ENCODE measurements at regions not wholly inside any gene's neighbourhood (a gene's known extent, or its start where the extent isn't known, plus 50 kb on each side); places are given as distances from the start of the nearest gene placed in this dataset.

DNA sequence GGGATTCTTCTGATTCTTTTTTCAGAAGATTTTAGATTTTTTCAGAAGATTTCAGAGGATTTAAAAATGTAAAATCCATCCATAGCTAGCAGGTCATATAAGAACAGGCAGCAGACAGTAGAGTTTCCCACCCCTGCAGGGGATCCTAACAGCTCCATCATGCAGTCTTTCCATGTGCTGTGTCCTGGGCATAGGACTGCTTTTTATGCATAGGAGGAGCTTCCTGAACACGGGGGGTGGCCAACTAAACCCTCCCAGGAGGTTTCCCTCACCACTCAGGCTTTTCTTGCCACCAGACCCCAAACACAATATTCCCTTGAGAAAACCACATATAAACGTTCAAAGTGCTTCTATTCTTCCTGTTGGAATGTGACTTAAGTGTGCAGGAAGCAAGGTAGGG is 90.1 kb upstream of the TNR start:
- TF ChIP-seq, protein P1, sequence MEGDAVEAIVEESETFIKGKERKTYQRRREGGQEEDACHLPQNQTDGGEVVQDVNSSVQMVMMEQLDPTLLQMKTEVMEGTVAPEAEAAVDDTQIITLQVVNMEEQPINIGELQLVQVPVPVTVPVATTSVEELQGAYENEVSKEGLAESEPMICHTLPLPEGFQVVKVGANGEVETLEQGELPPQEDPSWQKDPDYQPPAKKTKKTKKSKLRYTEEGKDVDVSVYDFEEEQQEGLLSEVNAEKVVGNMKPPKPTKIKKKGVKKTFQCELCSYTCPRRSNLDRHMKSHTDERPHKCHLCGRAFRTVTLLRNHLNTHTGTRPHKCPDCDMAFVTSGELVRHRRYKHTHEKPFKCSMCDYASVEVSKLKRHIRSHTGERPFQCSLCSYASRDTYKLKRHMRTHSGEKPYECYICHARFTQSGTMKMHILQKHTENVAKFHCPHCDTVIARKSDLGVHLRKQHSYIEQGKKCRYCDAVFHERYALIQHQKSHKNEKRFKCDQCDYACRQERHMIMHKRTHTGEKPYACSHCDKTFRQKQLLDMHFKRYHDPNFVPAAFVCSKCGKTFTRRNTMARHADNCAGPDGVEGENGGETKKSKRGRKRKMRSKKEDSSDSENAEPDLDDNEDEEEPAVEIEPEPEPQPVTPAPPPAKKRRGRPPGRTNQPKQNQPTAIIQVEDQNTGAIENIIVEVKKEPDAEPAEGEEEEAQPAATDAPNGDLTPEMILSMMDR (conservative IDR thresholded peaks at IDR 0.05; ENCODE audit: low read depth, low read length) = no peak
- DNase-seq (ENCODE audit: low read depth) = no peak
- H3K4me3 ChIP-seq (ENCODE audit: low read length) = no peak overlapping the region

DNA sequence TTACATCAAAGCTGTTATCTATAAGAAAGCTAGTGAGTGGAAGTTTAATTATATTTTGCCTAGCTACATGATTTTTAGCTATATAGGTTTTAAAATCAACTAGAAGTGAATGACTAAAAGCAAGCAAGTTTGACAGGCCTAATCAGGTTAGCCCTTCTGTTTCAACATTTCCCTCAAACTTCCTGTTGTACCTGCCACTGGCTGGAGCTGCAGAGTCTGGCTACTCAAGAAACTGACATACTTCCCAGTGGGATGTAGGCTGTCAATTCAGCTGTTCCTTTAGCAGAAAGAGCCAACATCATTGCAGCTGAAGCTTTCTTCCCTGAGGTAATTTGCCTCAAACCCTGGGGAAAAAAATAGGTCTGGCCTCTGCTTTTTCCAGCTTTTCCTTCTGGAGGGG is 87.1 kb upstream of the TNR start:
- no peak for DNase-seq (ENCODE audit: low read depth)
- TF ChIP-seq, protein P1 (conservative IDR thresholded peaks at IDR 0.05; ENCODE audit: low read depth, low read length) = no peak
- no peak overlapping the region for H3K4me3 ChIP-seq (ENCODE audit: low read length)

DNA sequence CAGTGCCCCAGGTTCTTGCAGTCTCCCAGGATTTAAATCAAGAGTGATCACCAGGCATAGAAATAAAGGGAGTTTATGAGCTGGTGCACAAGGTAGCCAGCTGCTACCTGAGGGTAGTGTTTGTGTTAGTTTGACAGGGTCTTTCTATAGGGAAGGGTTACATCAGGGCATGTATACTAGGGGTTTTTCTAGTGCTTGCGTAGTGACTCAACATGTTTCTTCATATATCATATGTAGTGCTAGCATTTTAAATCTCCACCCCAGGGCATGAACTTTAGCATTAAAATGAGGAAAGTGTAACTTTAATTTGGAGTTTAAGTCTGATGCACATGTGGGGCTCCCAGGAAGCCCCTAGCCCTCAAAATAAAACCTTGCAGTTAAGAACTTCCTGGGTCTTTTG is 86.5 kb upstream of the TNR start:
- no peak for DNase-seq (ENCODE audit: low read depth)
- H3K4me3 ChIP-seq (ENCODE audit: low read length) = no peak overlapping the region
- TF ChIP-seq, protein P1 (conservative IDR thresholded peaks at IDR 0.05; ENCODE audit: low read depth, low read length) = no peak

DNA sequence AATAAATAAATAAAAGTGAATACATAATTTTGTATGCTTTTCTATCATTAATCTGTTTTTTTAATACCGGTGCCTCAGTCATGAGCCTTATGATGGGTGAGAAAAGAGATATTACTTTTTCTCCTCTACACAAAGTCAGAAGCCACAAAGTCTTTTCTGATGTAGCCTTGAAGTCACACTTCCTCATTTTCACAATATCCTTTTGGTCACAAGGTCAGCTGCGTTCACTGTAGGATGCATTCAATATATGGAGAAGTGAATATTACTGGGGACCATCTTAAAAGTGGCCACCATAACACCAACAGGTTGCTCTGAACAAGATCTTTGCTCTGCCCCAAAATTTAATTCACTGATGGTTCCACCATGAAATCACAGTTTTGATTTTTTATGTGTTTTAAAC is 83.3 kb upstream of the TNR start:
- TF ChIP-seq, protein P1 (conservative IDR thresholded peaks at IDR 0.05; ENCODE audit: low read depth, low read length) = no peak
- no peak for DNase-seq (ENCODE audit: low read depth)
- no peak overlapping the region for H3K4me3 ChIP-seq (ENCODE audit: low read length)

DNA sequence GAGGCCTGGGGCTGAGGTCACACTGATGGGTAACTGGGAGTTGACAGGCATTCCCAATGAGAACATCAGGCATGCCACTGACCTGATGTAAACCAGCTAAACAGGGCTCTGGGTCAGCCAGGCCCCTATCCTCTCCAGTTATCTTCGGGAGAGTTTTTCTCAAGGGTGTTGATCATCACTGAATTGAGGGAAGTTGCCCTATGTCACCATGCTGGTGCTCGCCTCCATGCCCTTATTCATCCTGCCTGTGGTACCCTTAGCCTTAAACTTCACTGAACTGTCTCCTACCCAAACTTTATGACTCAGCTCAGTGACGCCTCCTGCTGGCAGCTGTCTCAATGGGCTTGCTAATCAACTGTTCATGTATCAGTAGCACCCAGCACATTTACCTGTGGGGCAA is 80.7 kb upstream of the TNR start:
- DNase-seq (ENCODE audit: low read depth) = no peak
- TF ChIP-seq, protein P1 (conservative IDR thresholded peaks at IDR 0.05; ENCODE audit: low read depth, low read length) = no peak
- H3K4me3 ChIP-seq (ENCODE audit: low read length) = no peak overlapping the region

DNA sequence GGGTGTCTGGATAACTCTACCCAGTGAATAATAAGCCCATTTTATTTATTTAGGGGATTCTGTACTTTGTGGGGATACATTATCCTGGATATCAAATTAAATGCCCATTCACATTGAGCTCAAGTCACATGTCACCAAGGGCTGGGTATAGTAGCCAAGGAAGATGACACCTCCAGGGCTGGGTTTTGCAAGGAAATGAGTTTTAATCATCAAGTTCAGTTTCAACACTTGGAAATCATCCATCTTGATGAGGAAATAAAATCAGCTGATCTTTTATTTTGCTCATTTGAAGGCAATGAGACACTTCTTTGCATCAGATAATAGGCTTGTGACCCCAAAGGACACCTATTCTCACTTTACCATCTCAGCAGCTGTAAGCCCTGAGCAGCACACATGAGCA is 80.0 kb upstream of the TNR start:
- TF ChIP-seq, protein P1 (conservative IDR thresholded peaks at IDR 0.05; ENCODE audit: low read depth, low read length) = no peak
- H3K4me3 ChIP-seq (ENCODE audit: low read length) = no peak overlapping the region
- DNase-seq (ENCODE audit: low read depth) = no peak

DNA sequence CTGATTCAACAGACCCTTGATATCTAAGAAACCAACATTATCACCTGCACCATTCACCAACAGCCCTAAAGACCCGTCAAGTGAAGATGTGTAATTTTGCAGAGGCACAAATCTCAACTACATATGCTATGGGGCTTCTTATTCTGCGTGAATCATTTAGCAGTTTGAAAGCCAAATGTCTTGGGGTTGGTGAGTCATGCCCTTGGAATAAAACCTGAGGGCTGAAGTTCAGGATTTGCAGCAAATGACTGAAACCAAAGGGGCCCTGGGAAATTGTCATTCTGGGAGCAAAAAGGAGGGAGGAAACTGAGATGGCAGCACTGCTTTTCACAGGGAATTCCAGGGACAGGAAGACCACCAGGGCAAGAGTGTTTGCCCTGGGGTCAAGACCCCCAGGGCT is 79.2 kb upstream of the TNR start:
- H3K4me3 ChIP-seq (ENCODE audit: low read length) = no peak overlapping the region
- TF ChIP-seq, protein P1 (conservative IDR thresholded peaks at IDR 0.05; ENCODE audit: low read depth, low read length) = no peak
- DNase-seq (ENCODE audit: low read depth) = no peak
